ENCODE measurements at regions not wholly inside any gene's neighbourhood (a gene's known extent, or its start where the extent isn't known, plus 50 kb on each side); places are given as distances from the start of the nearest gene placed in this dataset.

DNA sequence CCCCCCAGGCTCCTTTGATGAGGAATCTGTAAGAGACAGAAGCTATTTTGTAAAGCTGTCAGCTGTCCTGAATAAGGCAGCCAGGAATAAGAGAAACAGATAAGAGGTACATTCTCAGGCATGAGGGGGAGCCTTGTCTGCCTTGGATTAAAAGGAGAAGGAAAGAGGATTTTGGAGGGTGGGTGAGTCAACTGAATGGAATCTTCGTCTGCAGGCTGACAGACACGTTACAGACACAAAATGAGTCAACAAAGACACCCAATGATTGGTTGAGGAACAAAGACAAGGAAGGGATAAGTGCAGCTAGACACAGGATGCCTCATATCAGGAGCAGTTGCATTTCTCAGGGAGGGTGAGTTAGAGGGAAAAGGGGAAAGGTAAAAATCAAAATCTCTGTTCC lies 162.5 kb downstream of the OLFM4 start:
- Histone ChIP-seq H3K79me2 (ENCODE audit: control insufficient read depth in 1 of 2, insufficient read depth in 2 of 2, low read length in 2 of 2) (no peaks in the 10 kb centered on the region), H3K4me1 (replicated peaks in 1 of 4; ENCODE audit: control insufficient read depth in 3 of 4, insufficient read depth in 4 of 4, low read length in 3 of 4) (peaks cover 0 to 6% (median 5%) of the 10 kb centered on the region in 4 experiments; a peak in 3 of 7 replicates), H3K4me3 (ENCODE audit: extremely low read depth in 1 of 4, insufficient read depth in 2 of 4, low read depth in 3 of 4, low read length in 4 of 4) (no peak overlapping the region), H3K14ac (ENCODE audit: insufficient read length) (no peak overlapping the region), H3K23me2 (ENCODE audit: low read depth, low read length) (no peaks in the 10 kb centered on the region), H2BK12ac (ENCODE audit: low read depth, low read length) (no peak overlapping the region), H3K23ac (ENCODE audit: insufficient read length) (no peak overlapping the region), H3K79me1 (ENCODE audit: low read depth, low read length) (no peaks in the 10 kb centered on the region), H3K9me3 (ENCODE audit: insufficient read depth in 2 of 2, low read depth in 1 of 2, low read length in 1 of 2) (no peaks in the 10 kb centered on the region), H2BK20ac (ENCODE audit: low read length) (no peak overlapping the region), H4K20me1 (replicated peaks in 1 of 2; ENCODE audit: control insufficient read depth in 1 of 2, insufficient read depth in 2 of 2, low read length in 2 of 2) (no peaks in the 10 kb centered on the region), H3K18ac (ENCODE audit: extremely low read depth, low read length) (no peak overlapping the region), H4K91ac (replicated peaks; ENCODE audit: insufficient read length, low read length) (no peak overlapping the region), H2BK15ac (ENCODE audit: low read length) (no peak overlapping the region), H4K5ac (ENCODE audit: insufficient read length, low read depth, low read length) (no peak overlapping the region), H2AFZ (ENCODE audit: low read length) (peak overlapping the region; percentile 48; the same call in 1 of the 2 replicates), H3K56ac (replicated peaks; ENCODE audit: insufficient read length, low read depth, low read length) (no peak overlapping the region), H3K27me3 (replicated peaks in 1 of 4; ENCODE audit: control insufficient read depth in 3 of 4, extremely low read depth in 1 of 4, insufficient read depth in 3 of 4, low read length in 3 of 4) (no peaks in the 10 kb centered on the region), H2AK5ac (ENCODE audit: low read depth, low read length) (no peak overlapping the region), H4K8ac (ENCODE audit: extremely low read depth, insufficient read depth, low read length) (no peak overlapping the region), H3K36me3 (ENCODE audit: control insufficient read depth in 2 of 4, insufficient read depth in 4 of 4, low read length in 3 of 4) (no peaks in the 10 kb centered on the region), H2BK5ac (ENCODE audit: low read depth, low read length) (no peak overlapping the region), H3K4ac (replicated peaks; ENCODE audit: insufficient read length, low read depth, low read length) (no peak overlapping the region), H3K4me2 (ENCODE audit: insufficient read depth in 1 of 2, low read depth in 2 of 2, low read length in 2 of 2) (no peak overlapping the region), H2BK120ac (replicated peaks; ENCODE audit: low read depth, low read length) (no peak overlapping the region), H3K9ac (replicated peaks in 1 of 4; ENCODE audit: extremely low read depth in 1 of 4, low read depth in 3 of 4, low read length in 3 of 4) (no peak overlapping the region), H3K27ac (ENCODE audit: low read depth, low read length) (no peak overlapping the region)
- POLR2A ChIA-PET (ENCODE audit: partially characterized antibody): interaction anchor here (1.0 kb wide), 1 partner anchor 19 kb away, joined by 3 read pairs; no protein-coding TSS in a partner anchor
- 22% methylated on average over 2 of the region's 2 CpGs; no CpG with 5 or more reads in 1 of the 2 experiments for WGBS, 2 experiments (ENCODE audit: extremely low coverage in 1 of 2, insufficient coverage in 1 of 2, insufficient read length in 1 of 2, insufficient replicate concordance in 2 of 2, low coverage in 1 of 2, low lambda C conversion rate in 2 of 2, missing lambda C conversion rate in 1 of 2)
- 0 out of 2 replicates have a peak, but pooled peaks have one; percentile 38 for TF ChIP-seq JUN (IDR thresholded peaks at IDR 0.05; ENCODE audit: low read depth, low read length)
- no peak for TF ChIP-seq TEAD4 (IDR thresholded peaks at IDR 0.05; ENCODE audit: low read depth, low read length)
- peak; percentile 89 for TF ChIP-seq JUND (IDR thresholded peaks at IDR 0.05; ENCODE audit: low read length)
- DNase-seq (ENCODE audit: low read depth in 1 of 2, low spot score in 2 of 2) (peak in 1 of 2 experiments; percentile 51), FAIRE-seq (peak; percentile 24)
- CTCF ChIA-PET (ENCODE audit: partially characterized antibody): interaction anchor here (1.0 to 6.9 kb wide), 9 partner anchors 10 to 344 kb away, joined by 3 to 48 read pairs (median 7); no protein-coding TSS in a partner anchor
